DOHH2 (cell line): ENCODE measurements at regions not wholly inside any gene's neighbourhood (a gene's known extent, or its start where the extent isn't known, plus 50 kb on each side); places are given as distances from the start of the nearest gene placed in this dataset.

ENCODE experiments used
- EZH2phosphoT487 ChIP-seq: fragments of 200-600 bp; sonication (generic); IDR thresholded peaks from 2 replicates; pipeline ENCODE4 v1.6.1; 2017; ENCODE audit warnings: borderline replicate concordance, mild to moderate bottlenecking, antibody characterized with exemption, low read length, moderate library complexity, mixed read lengths
- TF ChIP-seq, protein P1 (sequence below): fragments of 200-600 bp; sonication (generic); IDR thresholded peaks from one replicate; pipeline ENCODE4 v1.5.1; 2014; ENCODE audit warnings: antibody characterized with exemption, mild to moderate bottlenecking, low read depth, low read length; ENCODE audit not compliant: poor library complexity, severe bottlenecking

DNA sequence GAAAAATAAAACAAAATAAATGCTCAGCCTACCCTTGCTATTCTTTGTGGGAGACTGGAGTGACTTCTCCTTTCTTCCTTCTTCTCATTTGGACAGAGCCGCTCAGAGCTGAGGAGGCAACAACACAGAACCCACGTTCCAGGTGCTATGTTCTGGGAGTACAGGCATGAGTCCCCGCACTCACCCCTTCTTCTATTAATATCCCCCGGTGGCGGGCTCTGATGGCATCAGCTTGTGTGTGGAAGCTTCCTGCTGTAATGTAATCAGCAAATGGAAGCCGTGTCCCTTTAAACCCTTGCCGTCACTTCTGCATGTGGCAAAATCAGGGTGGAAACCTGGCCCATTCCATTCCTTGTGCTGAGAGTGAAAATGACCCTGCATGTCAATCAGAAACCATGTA is 116.9 kb upstream of the ADARB2 start:
- TF ChIP-seq, protein P1, sequence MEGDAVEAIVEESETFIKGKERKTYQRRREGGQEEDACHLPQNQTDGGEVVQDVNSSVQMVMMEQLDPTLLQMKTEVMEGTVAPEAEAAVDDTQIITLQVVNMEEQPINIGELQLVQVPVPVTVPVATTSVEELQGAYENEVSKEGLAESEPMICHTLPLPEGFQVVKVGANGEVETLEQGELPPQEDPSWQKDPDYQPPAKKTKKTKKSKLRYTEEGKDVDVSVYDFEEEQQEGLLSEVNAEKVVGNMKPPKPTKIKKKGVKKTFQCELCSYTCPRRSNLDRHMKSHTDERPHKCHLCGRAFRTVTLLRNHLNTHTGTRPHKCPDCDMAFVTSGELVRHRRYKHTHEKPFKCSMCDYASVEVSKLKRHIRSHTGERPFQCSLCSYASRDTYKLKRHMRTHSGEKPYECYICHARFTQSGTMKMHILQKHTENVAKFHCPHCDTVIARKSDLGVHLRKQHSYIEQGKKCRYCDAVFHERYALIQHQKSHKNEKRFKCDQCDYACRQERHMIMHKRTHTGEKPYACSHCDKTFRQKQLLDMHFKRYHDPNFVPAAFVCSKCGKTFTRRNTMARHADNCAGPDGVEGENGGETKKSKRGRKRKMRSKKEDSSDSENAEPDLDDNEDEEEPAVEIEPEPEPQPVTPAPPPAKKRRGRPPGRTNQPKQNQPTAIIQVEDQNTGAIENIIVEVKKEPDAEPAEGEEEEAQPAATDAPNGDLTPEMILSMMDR, result no peak
- TF ChIP-seq EZH2phosphoT487, result no peak
